ENCODE measurements at regions not wholly inside any gene's neighbourhood (a gene's known extent, or its start where the extent isn't known, plus 50 kb on each side); places are given as distances from the start of the nearest gene placed in this dataset.

GRCh38 chr13:37392389-37392788, 206.2 kb downstream of the POSTN start:
- TF ChIP-seq CTCF (IDR thresholded peaks at IDR 0.05; ENCODE audit: low read length) (no peak), EZH2 (optimal IDR thresholded peaks at IDR 0.05; ENCODE audit: low read depth, low read length) (no peak)
